Loucy (cell line): ENCODE measurements at regions not wholly inside any gene's neighbourhood (a gene's known extent, or its start where the extent isn't known, plus 50 kb on each side); places are given as distances from the start of the nearest gene placed in this dataset.

Source experiments
- H2AFZ ChIP-seq: fragments of 200-600 bp; sonication (generic); 2 replicates; pipeline ENCODE4 v1.6.0; 2016; ENCODE audit warnings: antibody characterized with exemption, mild to moderate bottlenecking, low read length, moderate library complexity
- H3F3A ChIP-seq: fragments of 200-600 bp; 2 replicates; pipeline ENCODE4 v1.6.0; 2016; ENCODE audit warnings: antibody characterized with exemption, low read depth, mild to moderate bottlenecking
- H3K27me3 ChIP-seq: fragments of 200-600 bp; sonication (generic); 2 replicates; pipeline ENCODE4 v1.6.1; 2014; ENCODE audit warnings: low read length, mild to moderate bottlenecking; ENCODE audit not compliant: insufficient read depth, poor library complexity, severe bottlenecking
- H3K36me3 ChIP-seq: fragments of 200-600 bp; sonication (generic); 2 replicates; pipeline ENCODE4 v1.6.1; 2016; ENCODE audit warnings: low read length; ENCODE audit not compliant: insufficient read depth
- H3K4me1 ChIP-seq: fragments of 200-600 bp; sonication (generic); 2 replicates; pipeline ENCODE4 v1.5.1; 2014; ENCODE audit warnings: low read length, mild to moderate bottlenecking; ENCODE audit not compliant: insufficient read depth, poor library complexity, severe bottlenecking
- H3K4me2 ChIP-seq: fragments of 200-600 bp; sonication (generic); 2 replicates; pipeline ENCODE4 v1.6.0; 2014; ENCODE audit warnings: antibody characterized with exemption, low read length, low read depth, mild to moderate bottlenecking; ENCODE audit not compliant: poor library complexity, severe bottlenecking
- H3K4me3 ChIP-seq: fragments of 200-600 bp; sonication (generic); 2 replicates; pipeline ENCODE4 v1.5.1; 2014; ENCODE audit warnings: low read length, mild to moderate bottlenecking, mixed read lengths; ENCODE audit not compliant: poor library complexity, severe bottlenecking
- H3K79me2 ChIP-seq: fragments of 200-600 bp; sonication (generic); 2 replicates; pipeline ENCODE4 v1.6.1; 2014; ENCODE audit warnings: low read length; ENCODE audit not compliant: insufficient read depth
- H3K9ac ChIP-seq: fragments of 200-600 bp; sonication (generic); 2 replicates; pipeline ENCODE4 v1.6.0; 2014; ENCODE audit warnings: mild to moderate bottlenecking, low read depth, low read length, moderate library complexity; ENCODE audit not compliant: poor library complexity, severe bottlenecking
- H3K9me2 ChIP-seq: fragments of 200-600 bp; sonication (generic); replicated peaks from 2 replicates; pipeline ENCODE4 v1.6.1; 2016; ENCODE audit warnings: low read depth, low read length, mixed read lengths
- H3K9me3 ChIP-seq: fragments of 200-600 bp; sonication (generic); 2 replicates; pipeline ENCODE4 v1.6.1; 2014; ENCODE audit warnings: mild to moderate bottlenecking, antibody characterized with exemption, low read length, low read depth; ENCODE audit not compliant: insufficient read depth
- H4K20me1 ChIP-seq: fragments of 200-600 bp; sonication (generic); 2 replicates; pipeline ENCODE4 v1.6.0; 2014; ENCODE audit warnings: antibody characterized with exemption, low read length, mild to moderate bottlenecking; ENCODE audit not compliant: insufficient read depth, poor library complexity, severe bottlenecking
- CTCF ChIP-seq: fragments of 200-600 bp; sonication (generic); conservative IDR thresholded peaks from 2 replicates; pipeline ENCODE4 v1.5.1; 2014; ENCODE audit warnings: mild to moderate bottlenecking, antibody characterized with exemption, low read length
- EZH2phosphoT487 ChIP-seq: fragments of 200-600 bp; IDR thresholded peaks from 2 replicates; pipeline ENCODE4 v1.6.1; 2018; ENCODE audit warnings: antibody characterized with exemption, mild to moderate bottlenecking, moderate library complexity, borderline replicate concordance

- Histone ChIP-seq H3K36me3 (no peaks in the 10 kb centered on the region), H3K4me3 (no peak overlapping the region), H4K20me1 (no peaks in the 10 kb centered on the region), H2AFZ (no peak overlapping the region), H3F3A (no peaks in the 10 kb centered on the region), H3K4me2 (no peak overlapping the region), H3K9me2 (no peaks in the 10 kb centered on the region), H3K79me2 (no peaks in the 10 kb centered on the region), H3K4me1 (no peaks in the 10 kb centered on the region), H3K27me3 (no peaks in the 10 kb centered on the region), H3K9ac (no peak overlapping the region), H3K9me3 (peaks cover 6% of the 10 kb centered on the region; the same call in 1 of the 2 replicates)
- TF ChIP-seq EZH2phosphoT487 (no peak), CTCF (no peak)
Observed at GRCh38 chr12:13411287-13411686, 214.8 kb downstream of the EMP1 start.

GRCh38 chr12:13405961-13406703 lies 209.6 kb downstream of the EMP1 start:
- Histone ChIP-seq H3K9me3 (peaks cover 6% of the 10 kb centered on the region; the same call in 1 of the 2 replicates), H3K4me3 (no peak overlapping the region), H4K20me1 (no peaks in the 10 kb centered on the region), H2AFZ (no peak overlapping the region), H3F3A (no peaks in the 10 kb centered on the region), H3K9me2 (no peaks in the 10 kb centered on the region), H3K27me3 (no peaks in the 10 kb centered on the region), H3K4me1 (no peaks in the 10 kb centered on the region), H3K36me3 (no peaks in the 10 kb centered on the region), H3K79me2 (no peaks in the 10 kb centered on the region), H3K9ac (no peak overlapping the region), H3K4me2 (no peak overlapping the region)
- TF ChIP-seq CTCF (no peak), EZH2phosphoT487 (no peak)

GRCh38 chr12:13404631-13405473 lies 208.3 kb downstream of the EMP1 start:
- H2AFZ ChIP-seq, result no peak overlapping the region
- TF ChIP-seq EZH2phosphoT487, result no peak
- TF ChIP-seq CTCF, result no peak
- H3K4me2 ChIP-seq, result no peak overlapping the region

More at GRCh38 chr12:13404631-13405473, 208.3 kb downstream of the EMP1 start:
- H3K79me2 ChIP-seq, result no peaks in the 10 kb centered on the region
- no peaks in the 10 kb centered on the region for H3K9me3 ChIP-seq
- H3F3A ChIP-seq, result no peaks in the 10 kb centered on the region
- no peaks in the 10 kb centered on the region for H3K27me3 ChIP-seq
- no peaks in the 10 kb centered on the region for H3K9me2 ChIP-seq
- H3K9ac ChIP-seq, result no peak overlapping the region
- H4K20me1 ChIP-seq, result no peaks in the 10 kb centered on the region
- no peaks in the 10 kb centered on the region for H3K36me3 ChIP-seq
- H3K4me3 ChIP-seq, result no peak overlapping the region
- no peaks in the 10 kb centered on the region for H3K4me1 ChIP-seq
